Body of pancreas (tissue), 4 donors: ENCODE measurements at regions not wholly inside any gene's neighbourhood (a gene's known extent, or its start where the extent isn't known, plus 50 kb on each side); places are given as distances from the start of the nearest gene placed in this dataset.

Experiments used
- CTCF ChIP-seq, 7 experiments: fragments of 450-650 bp in 4 of 7; fragments of 200-600 bp in 3 of 7; sonication (generic) in 3 of 7; IDR thresholded peaks; one replicate each; pipeline ENCODE4 v1.5.1; 2016 to 2019; ENCODE audit warnings: antibody characterized with exemption in 7 of 7
- POLR2A ChIP-seq, 3 donors: fragments of 450-650 bp; IDR thresholded peaks; one replicate each; pipeline ENCODE4 v1.6.1; 2016; ENCODE audit warnings: antibody characterized with exemption in 3 of 3, mild to moderate bottlenecking in 2 of 3

GRCh38 chr10:58063861-58064480, 203.7 kb downstream of the IPMK start:
- TF ChIP-seq CTCF (IDR thresholded peaks at IDR 0.05) (no peak), POLR2A (IDR thresholded peaks at IDR 0.05) (no peak)
